DMS53 treated with DMSO at 0.1 percent for 48 hours (cell line): ENCODE measurements at regions not wholly inside any gene's neighbourhood (a gene's known extent, or its start where the extent isn't known, plus 50 kb on each side); places are given as distances from the start of the nearest gene placed in this dataset.
"Not testable (repeated sequence)": the region's sequence is repeated elsewhere in the genome, so short reads cannot be mapped to it uniquely, and the experiment has no call there.

Experiments
- DNase-seq: peaks from one replicate; lab custom pipeline; 2025; ENCODE audit not compliant: unreplicated experiment; lab: John Stamatoyannopoulos, UW

GRCh38 chr2:221931251-221931991 lies 359.3 kb upstream of the EPHA4 start:
- DNase-seq = no peak

GRCh38 chr2:221929259-221929658 lies 357.2 kb upstream of the EPHA4 start:
- DNase-seq = no peak

- DNase-seq = no peak
Measured at GRCh38 chr2:221926327-221926726, 354.2 kb upstream of the EPHA4 start.

GRCh38 chr2:221924576-221924975 lies 352.5 kb upstream of the EPHA4 start:
- no peak for DNase-seq

- DNase-seq = no peak
Measured at GRCh38 chr2:221915926-221916325, 343.8 kb upstream of the EPHA4 start.

GRCh38 chr2:221914334-221914880 lies 342.3 kb upstream of the EPHA4 start:
- no peak for DNase-seq

- DNase-seq = no peak
Measured at GRCh38 chr2:221911890-221912289, 339.8 kb upstream of the EPHA4 start.

GRCh38 chr2:221911321-221911720 lies 339.2 kb upstream of the EPHA4 start:
- no peak for DNase-seq

- no peak for DNase-seq
Measured at GRCh38 chr2:221908518-221908917, 336.4 kb upstream of the EPHA4 start.

GRCh38 chr2:221897718-221898117 lies 325.6 kb upstream of the EPHA4 start:
- DNase-seq = no peak

- DNase-seq = no peak
Measured at GRCh38 chr2:221896505-221897151, 324.5 kb upstream of the EPHA4 start.

GRCh38 chr2:221895366-221896121 lies 323.4 kb upstream of the EPHA4 start:
- no peak for DNase-seq

- DNase-seq = no peak
Measured at GRCh38 chr2:221893501-221893900, 321.4 kb upstream of the EPHA4 start.

- DNase-seq = not testable (repeated sequence)
Measured at GRCh38 chr2:221892006-221892405, 319.9 kb upstream of the EPHA4 start.

- DNase-seq = no peak
Measured at GRCh38 chr2:221883976-221884375, 311.9 kb upstream of the EPHA4 start.

- DNase-seq = no peak
Measured at GRCh38 chr2:221876016-221876415, 303.9 kb upstream of the EPHA4 start.

- no peak for DNase-seq
Measured at GRCh38 chr2:221874444-221874843, 302.3 kb upstream of the EPHA4 start.

GRCh38 chr2:221857719-221858118 lies 285.6 kb upstream of the EPHA4 start:
- no peak for DNase-seq

- no peak for DNase-seq
Measured at GRCh38 chr2:221853297-221853696, 281.2 kb upstream of the EPHA4 start.

- no peak for DNase-seq
Measured at GRCh38 chr2:221851531-221852045, 279.5 kb upstream of the EPHA4 start.

GRCh38 chr2:221850076-221850475 lies 278.0 kb upstream of the EPHA4 start:
- no peak for DNase-seq
